NOMO-1 treated with dmso at 0.1 percent for 144 hours (cell line): ENCODE measurements at regions not wholly inside any gene's neighbourhood (a gene's known extent, or its start where the extent isn't known, plus 50 kb on each side); places are given as distances from the start of the nearest gene placed in this dataset.
"Not testable (repeated sequence)": the region's sequence is repeated elsewhere in the genome, so short reads cannot be mapped to it uniquely, and the experiment has no call there.

Source experiments
- DNase-seq: peaks from one replicate; lab custom pipeline; 2025; ENCODE audit not compliant: unreplicated experiment; lab: John Stamatoyannopoulos, UW

GRCh38 chr5:173667702-173668101 lies 51.3 kb upstream of the BOD1 start:
- DNase-seq: no peak

- no peak for DNase-seq
Observed at GRCh38 chr5:173668245-173668800, 51.9 kb upstream of the BOD1 start.

- DNase-seq: no peak
Observed at GRCh38 chr5:173668910-173669309, 52.5 kb upstream of the BOD1 start.

GRCh38 chr5:173669483-173669882 lies 53.0 kb upstream of the BOD1 start:
- no peak for DNase-seq

- no peak for DNase-seq
Observed at GRCh38 chr5:173670130-173670651, 53.7 kb upstream of the BOD1 start.

GRCh38 chr5:173670791-173671120 lies 54.3 kb upstream of the BOD1 start:
- DNase-seq: no peak

- DNase-seq: no peak
Observed at GRCh38 chr5:173671121-173671949, 54.9 kb upstream of the BOD1 start.

- no peak for DNase-seq
Observed at GRCh38 chr5:173672166-173672565, 55.7 kb upstream of the BOD1 start.

GRCh38 chr5:173672891-173673290 lies 56.4 kb upstream of the BOD1 start:
- DNase-seq: no peak

GRCh38 chr5:173673295-173674101 lies 57.0 kb upstream of the BOD1 start:
- no peak for DNase-seq

- no peak for DNase-seq
Observed at GRCh38 chr5:173675287-173675996, 59.0 kb upstream of the BOD1 start.

- no peak for DNase-seq
Observed at GRCh38 chr5:173676375-173676774, 59.9 kb upstream of the BOD1 start.

- no peak for DNase-seq
Observed at GRCh38 chr5:173677125-173677672, 60.7 kb upstream of the BOD1 start.

- no peak for DNase-seq
Observed at GRCh38 chr5:173679909-173680630, 63.6 kb upstream of the BOD1 start.

GRCh38 chr5:173680660-173681242 lies 64.3 kb upstream of the BOD1 start:
- no peak for DNase-seq

GRCh38 chr5:173682313-173682712 lies 65.9 kb upstream of the BOD1 start:
- no peak for DNase-seq

GRCh38 chr5:173684535-173684934 lies 68.1 kb upstream of the BOD1 start:
- DNase-seq: not testable (repeated sequence)

- no peak for DNase-seq
Observed at GRCh38 chr5:173686950-173687349, 70.5 kb upstream of the BOD1 start.

- no peak for DNase-seq
Observed at GRCh38 chr5:173688703-173689102, 72.3 kb upstream of the BOD1 start.

- DNase-seq: no peak
Observed at GRCh38 chr5:173689171-173689736, 72.8 kb upstream of the BOD1 start.
